Endothelial cell of umbilical vein (primary cell): ENCODE measurements at regions not wholly inside any gene's neighbourhood (a gene's known extent, or its start where the extent isn't known, plus 50 kb on each side); places are given as distances from the start of the nearest gene placed in this dataset.

ENCODE experiments used
- BruUV-seq: library from RNA; stranded (reverse); fragments of 400-500 nt; replicated peaks from 2 replicates; lab custom pipeline; 2021; lab: Mats Ljungman, UMichigan
- CTCF ChIA-PET: fragments of 300-600, 350-600 bp; sonication (Branson Sonifier 250); formaldehyde crosslinking; loops from one replicate; lab custom pipeline; 2021; ENCODE audit warnings: antibody characterized with exemption, inconsistent platforms; lab: Charles Lee
- POLR2A ChIA-PET: fragments of 300-600, 350-600 bp; sonication (Branson Sonifier 250); formaldehyde crosslinking; loops from one replicate; lab custom pipeline; 2021; ENCODE audit warnings: antibody characterized with exemption, inconsistent platforms; lab: Charles Lee
- DNase-seq: peaks from one replicate; pipeline ENCODE4 v3.0.0-alpha.2; 2011; ENCODE audit warnings: low read depth, low spot score
- FAIRE-seq: peaks from 2 replicates; lab custom pipeline; 2011; peaks lifted over from hg19 to GRCh38; lab: Jason Lieb, UNC
- H2AFZ ChIP-seq: 2 replicates; pipeline ENCODE4 v1.6.0; 2012; ENCODE audit warnings: low read depth, low read length, control low read depth, inconsistent platforms
- H3K27ac ChIP-seq: 2 replicates; pipeline ENCODE4 v1.5.1; 2011; ENCODE audit warnings: low read depth, mild to moderate bottlenecking, control low read depth, low read length, moderate library complexity; ENCODE audit not compliant: insufficient read depth
- H3K27me3 ChIP-seq, 2 experiments: 2 replicates each; pipeline versions ENCODE4 v1.6.0 to v1.6.1; 2011; ENCODE audit warnings: low read length in 2 of 2, mixed read lengths in 1 of 2; ENCODE audit not compliant: control insufficient read depth in 2 of 2, insufficient read depth in 2 of 2
- H3K36me3 ChIP-seq, 2 experiments: 2 replicates in 1 of 2; 3 replicates in 1 of 2; pipeline ENCODE4 v1.5.1; 2011; ENCODE audit warnings: low read length in 2 of 2, mild to moderate bottlenecking in 1 of 2, moderate library complexity in 1 of 2; ENCODE audit not compliant: control insufficient read depth in 2 of 2, insufficient read depth in 2 of 2; ENCODE audit errors: extremely low read depth in 1 of 2
- H3K4me1 ChIP-seq: 3 replicates; pipeline ENCODE4 v1.5.1; 2011; ENCODE audit warnings: mild to moderate bottlenecking, low read length; ENCODE audit not compliant: control insufficient read depth, insufficient read depth; ENCODE audit errors: extremely low read depth
- H3K4me2 ChIP-seq: 2 replicates; pipeline ENCODE4 v1.6.1; 2011; ENCODE audit warnings: low read length, control low read depth, mixed read lengths; ENCODE audit not compliant: insufficient read depth
- H3K4me3 ChIP-seq, 3 experiments: fragments of 200-600 bp in 1 of 3; sonication (generic), shearing (Covaris generic) in 1 of 3; replicated peaks in 1 of 3; 2 replicates each; pipeline ENCODE4 v1.5.1; 2011 to 2016; ENCODE audit warnings: control low read depth in 3 of 3, low read length in 3 of 3, mild to moderate bottlenecking in 2 of 3, inconsistent platforms in 1 of 3, low read depth in 1 of 3, moderate library complexity in 1 of 3; ENCODE audit not compliant: insufficient read depth in 1 of 3
- H3K79me2 ChIP-seq: 2 replicates; pipeline ENCODE4 v1.6.0; 2012; ENCODE audit warnings: low read length, inconsistent platforms; ENCODE audit not compliant: control insufficient read depth, insufficient read depth
- H3K9ac ChIP-seq: replicated peaks from 2 replicates; pipeline ENCODE3; 2011; ENCODE audit warnings: low read length, control low read depth; ENCODE audit not compliant: insufficient read depth; ENCODE audit errors: extremely low read depth
- H3K9me1 ChIP-seq: replicated peaks from 3 replicates; pipeline ENCODE4 v1.6.0; 2011; ENCODE audit warnings: mild to moderate bottlenecking, low read length; ENCODE audit not compliant: control insufficient read depth, insufficient read depth; ENCODE audit errors: extremely low read depth
- H3K9me3 ChIP-seq: replicated peaks from 2 replicates; pipeline ENCODE4 v1.5.1; 2012; ENCODE audit warnings: low read length, inconsistent platforms; ENCODE audit not compliant: control insufficient read depth, insufficient read depth
- H4K20me1 ChIP-seq: replicated peaks from 2 replicates; pipeline ENCODE3; 2011; ENCODE audit warnings: mild to moderate bottlenecking, low read length; ENCODE audit not compliant: control insufficient read depth, insufficient read depth; ENCODE audit errors: extremely low read depth
- EZH2 ChIP-seq: IDR thresholded peaks from 2 replicates; pipeline ENCODE4 v1.6.1; 2012; ENCODE audit warnings: borderline replicate concordance, low read depth, mild to moderate bottlenecking, moderate library complexity, low read length, inconsistent platforms; ENCODE audit not compliant: severe bottlenecking
- FOS ChIP-seq: IDR thresholded peaks from 2 replicates; pipeline ENCODE4 v1.6.1; 2011; ENCODE audit warnings: mild to moderate bottlenecking, low read length, moderate library complexity, borderline replicate concordance; ENCODE audit not compliant: insufficient read depth
- GATA2 ChIP-seq: IDR thresholded peaks from 2 replicates; pipeline ENCODE4 v1.7.0; 2011; ENCODE audit warnings: low read depth, mild to moderate bottlenecking, moderate library complexity, mixed read lengths, low read length; ENCODE audit not compliant: insufficient read length, insufficient read depth
- JUN ChIP-seq: IDR thresholded peaks from 2 replicates; pipeline ENCODE4 v1.6.1; 2011; ENCODE audit warnings: borderline replicate concordance, low read depth; ENCODE audit not compliant: insufficient read length, insufficient read depth
- MYC ChIP-seq: IDR thresholded peaks from one replicate; pipeline ENCODE4 v1.6.1; 2011; ENCODE audit warnings: mild to moderate bottlenecking, low read depth, low read length
- POLR2A ChIP-seq: IDR thresholded peaks from 2 replicates; pipeline ENCODE4 v1.6.1; 2012; ENCODE audit warnings: low read depth, mild to moderate bottlenecking, control low read depth, low read length
- POLR2AphosphoS5 ChIP-seq: IDR thresholded peaks from 2 replicates; pipeline ENCODE4 v1.6.1; 2012; ENCODE audit warnings: low read depth, mild to moderate bottlenecking, control low read depth, low read length, moderate library complexity; ENCODE audit not compliant: insufficient read depth
- dilution Hi-C: fragments of 300-500 bp; cut with MboI; formaldehyde crosslinking; loops from one replicate; pipeline ENCODE4 v1.15.0; 2019; ENCODE audit warnings: low sequenced_read_pairs; ENCODE audit not compliant: extremely low pct_ligation_motif_present
- intact Hi-C: fragments of 100-400 bp; cut with micrococcal nuclease; formaldehyde crosslinking; loops from one replicate; pipeline ENCODE4 v1.10.0; 2022
- TF ChIP-seq, protein P1 (sequence below), 2 donors: IDR thresholded peaks; 1 replicate in 1 of 2; 2 replicates in 1 of 2; pipeline ENCODE4 v1.5.1; 2011; ENCODE audit warnings: low read length in 2 of 2, mild to moderate bottlenecking in 2 of 2, moderate library complexity in 2 of 2, control low read depth in 1 of 2, inconsistent platforms in 1 of 2, low read depth in 1 of 2; ENCODE audit not compliant: insufficient read depth in 1 of 2; ENCODE audit errors: extremely low read depth in 1 of 2
- TF ChIP-seq, protein P2 (sequence below): IDR thresholded peaks from 2 replicates; pipeline ENCODE4 v1.6.1; 2011; ENCODE audit not compliant: insufficient read depth, insufficient read length

DNA sequence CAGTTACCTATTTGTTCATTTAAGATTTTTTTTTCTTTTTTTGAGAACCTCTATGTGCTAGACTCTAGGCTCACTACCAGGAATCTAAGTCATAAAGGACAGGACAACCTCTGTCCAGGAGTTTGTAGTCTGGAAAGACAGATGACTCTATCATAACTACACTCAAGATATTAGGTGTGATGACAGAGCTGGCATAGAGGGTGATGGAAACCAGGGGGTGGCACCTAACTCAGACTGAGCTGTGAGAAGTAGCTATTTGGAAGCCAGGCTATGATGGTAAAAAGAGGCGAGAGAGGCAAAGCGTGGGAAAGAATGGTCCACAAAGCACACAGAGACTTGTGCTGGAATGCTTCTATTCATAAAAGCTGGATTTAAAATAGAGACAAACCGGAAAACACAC lies 372.3 kb downstream of the SEC14L1 start:
- Histone ChIP-seq H3K27ac (no peak overlapping the region), H3K9ac (no peak overlapping the region), H4K20me1 (no peaks in the 10 kb centered on the region), H3K4me1 (no peaks in the 10 kb centered on the region), H3K27me3 (peaks cover 3 to 10% of the 10 kb centered on the region in 2 experiments), H3K36me3 (no peaks in the 10 kb centered on the region), H3K79me2 (no peaks in the 10 kb centered on the region), H2AFZ (no peak overlapping the region), H3K9me1 (no peaks in the 10 kb centered on the region), H3K4me3 (no peak overlapping the region), H3K9me3 (no peaks in the 10 kb centered on the region), H3K4me2 (no peak overlapping the region)
- ChIA-PET CTCF (interaction anchor here (1.5 kb wide), 1 partner anchor 30 kb away, joined by 5 read pairs; no protein-coding TSS in a partner anchor), POLR2A (interaction anchor here (1.3 kb wide), 1 partner anchor 445 kb away, joined by 3 read pairs; the partner anchor contains the start of gene TNRC6C)
- FAIRE-seq (no peak), DNase-seq (no peak)
- BruUV-seq, result no TSS peak
- dilution Hi-C loops, result no loop called here
- TF ChIP-seq, protein P1, sequence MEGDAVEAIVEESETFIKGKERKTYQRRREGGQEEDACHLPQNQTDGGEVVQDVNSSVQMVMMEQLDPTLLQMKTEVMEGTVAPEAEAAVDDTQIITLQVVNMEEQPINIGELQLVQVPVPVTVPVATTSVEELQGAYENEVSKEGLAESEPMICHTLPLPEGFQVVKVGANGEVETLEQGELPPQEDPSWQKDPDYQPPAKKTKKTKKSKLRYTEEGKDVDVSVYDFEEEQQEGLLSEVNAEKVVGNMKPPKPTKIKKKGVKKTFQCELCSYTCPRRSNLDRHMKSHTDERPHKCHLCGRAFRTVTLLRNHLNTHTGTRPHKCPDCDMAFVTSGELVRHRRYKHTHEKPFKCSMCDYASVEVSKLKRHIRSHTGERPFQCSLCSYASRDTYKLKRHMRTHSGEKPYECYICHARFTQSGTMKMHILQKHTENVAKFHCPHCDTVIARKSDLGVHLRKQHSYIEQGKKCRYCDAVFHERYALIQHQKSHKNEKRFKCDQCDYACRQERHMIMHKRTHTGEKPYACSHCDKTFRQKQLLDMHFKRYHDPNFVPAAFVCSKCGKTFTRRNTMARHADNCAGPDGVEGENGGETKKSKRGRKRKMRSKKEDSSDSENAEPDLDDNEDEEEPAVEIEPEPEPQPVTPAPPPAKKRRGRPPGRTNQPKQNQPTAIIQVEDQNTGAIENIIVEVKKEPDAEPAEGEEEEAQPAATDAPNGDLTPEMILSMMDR (IDR thresholded peaks at IDR 0.05; ENCODE audit: extremely low read depth in 1 of 2, insufficient read depth in 1 of 2, low read depth in 1 of 2, low read length in 2 of 2), result no peak
- TF ChIP-seq POLR2AphosphoS5, result no peak
- intact Hi-C loops, result no loop called here

DNA sequence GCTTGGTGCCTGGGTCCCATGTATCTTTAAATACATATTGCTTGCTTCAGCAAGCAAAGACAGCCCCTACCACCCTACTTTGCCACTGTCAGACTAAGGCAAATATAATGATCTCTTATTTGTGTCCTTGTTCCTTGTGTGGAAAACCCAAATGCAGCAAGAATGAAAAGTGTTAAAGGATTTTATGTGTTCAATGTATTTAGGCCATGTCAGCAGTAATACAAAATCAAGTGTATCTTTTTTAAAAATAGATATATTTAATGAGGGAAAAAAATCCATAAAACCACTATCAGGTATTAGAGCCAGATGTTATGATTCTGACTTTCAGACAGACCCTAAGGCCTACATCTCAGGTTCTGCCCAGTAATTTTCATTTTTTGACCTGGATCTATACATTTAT lies 374.5 kb downstream of the SEC14L1 start:
- FAIRE-seq (no peak), DNase-seq (no peak)
- CTCF ChIA-PET, result interaction anchor here (1.4 kb wide), 1 partner anchor 14 kb away, joined by 7 read pairs; no protein-coding TSS in a partner anchor
- Histone ChIP-seq H3K4me1 (no peaks in the 10 kb centered on the region), H3K27me3 (peaks cover 3 to 10% of the 10 kb centered on the region in 2 experiments), H3K36me3 (no peaks in the 10 kb centered on the region), H3K4me2 (no peak overlapping the region), H2AFZ (no peak overlapping the region), H4K20me1 (no peaks in the 10 kb centered on the region), H3K9me1 (no peaks in the 10 kb centered on the region), H3K27ac (no peak overlapping the region), H3K9me3 (no peaks in the 10 kb centered on the region), H3K79me2 (no peaks in the 10 kb centered on the region), H3K4me3 (no peak overlapping the region), H3K9ac (no peak overlapping the region)
- TF ChIP-seq, protein P2, sequence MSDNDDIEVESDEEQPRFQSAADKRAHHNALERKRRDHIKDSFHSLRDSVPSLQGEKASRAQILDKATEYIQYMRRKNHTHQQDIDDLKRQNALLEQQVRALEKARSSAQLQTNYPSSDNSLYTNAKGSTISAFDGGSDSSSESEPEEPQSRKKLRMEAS, result no peak
- TF ChIP-seq, protein P1 (IDR thresholded peaks at IDR 0.05; ENCODE audit: extremely low read depth in 1 of 2, insufficient read depth in 1 of 2, low read depth in 1 of 2, low read length in 2 of 2), result no peak
- no peak for TF ChIP-seq MYC
- no peak for TF ChIP-seq JUN
- no peak for TF ChIP-seq EZH2
- no peak for TF ChIP-seq POLR2A
- no peak for TF ChIP-seq GATA2
- no peak for TF ChIP-seq POLR2AphosphoS5
- no peak for TF ChIP-seq FOS
- dilution Hi-C loops (no loop called here), intact Hi-C loops (no loop called here)
- no TSS peak for BruUV-seq
- POLR2A ChIA-PET, result no interaction called here
